ENCODE measurements at regions not wholly inside any gene's neighbourhood (a gene's known extent, or its start where the extent isn't known, plus 50 kb on each side); places are given as distances from the start of the nearest gene placed in this dataset.

- DNase-seq (ENCODE audit: low read depth) = no peak
Measured at GRCh38 chr16:54577651-54578128, 291.1 kb upstream of the IRX3 start.

DNA sequence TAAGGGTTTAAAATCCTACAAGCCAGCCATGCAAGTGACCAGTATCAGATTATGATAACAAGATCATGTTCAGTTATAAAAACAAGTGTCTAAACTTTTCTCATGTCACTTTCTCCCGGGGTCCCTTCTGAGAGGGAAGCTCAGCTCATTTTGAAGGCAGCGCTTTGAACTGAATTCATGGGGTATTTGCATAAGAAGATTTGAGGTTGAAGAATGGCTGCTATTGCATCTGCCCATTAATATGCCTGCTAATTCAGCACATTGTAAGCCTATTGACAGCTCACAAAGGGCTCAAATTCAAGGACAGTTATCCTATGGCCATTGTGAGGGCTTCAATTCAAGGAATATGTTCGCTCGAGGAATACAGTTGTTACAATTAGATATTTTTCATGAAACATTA is 290.2 kb upstream of the IRX3 start:
- no peak for DNase-seq (ENCODE audit: low read depth)

GRCh38 chr16:54568906-54569807 is 282.6 kb upstream of the IRX3 start:
- no peak for DNase-seq (ENCODE audit: low read depth)

DNA sequence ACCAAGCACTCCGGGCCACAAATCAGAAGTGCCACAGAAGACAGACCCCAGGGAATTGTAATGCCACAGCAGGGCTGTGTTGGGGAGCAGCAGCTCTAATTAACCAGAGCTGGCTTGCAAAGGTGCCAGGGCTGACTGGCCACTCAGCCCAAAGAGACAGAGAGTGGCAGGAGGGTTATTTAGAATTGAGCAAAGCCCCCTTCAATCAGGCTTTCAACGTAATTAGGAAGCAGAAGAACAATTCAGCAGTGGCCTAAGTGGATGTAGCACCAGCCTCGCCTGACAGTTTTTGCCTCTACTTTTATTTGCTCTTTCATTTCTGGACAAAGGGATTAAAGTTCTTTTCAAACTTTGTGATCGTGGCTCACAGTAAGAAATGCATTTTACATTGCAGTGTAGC is 278.3 kb upstream of the IRX3 start:
- no peak for DNase-seq (ENCODE audit: low read depth)

DNA sequence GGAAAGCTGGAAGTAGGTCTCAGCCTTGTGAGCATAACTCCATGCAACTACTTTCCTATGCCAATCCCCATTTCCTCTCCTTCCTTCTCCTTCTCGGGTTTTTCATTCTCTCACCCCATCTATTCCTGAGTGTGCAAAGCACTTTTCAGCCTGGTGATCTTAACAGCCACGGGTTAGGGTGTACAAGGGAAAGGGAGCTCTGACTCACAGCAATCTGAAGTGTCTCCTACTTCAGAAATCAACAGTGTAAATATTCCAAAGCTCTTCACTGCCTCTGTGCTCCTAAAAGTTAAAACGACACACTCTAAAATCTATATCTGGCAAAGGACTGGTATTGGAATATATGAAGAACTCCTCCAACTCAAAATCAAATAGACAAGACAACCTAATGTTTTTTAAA is 268.0 kb upstream of the IRX3 start:
- DNase-seq (ENCODE audit: low read depth) = no peak

GRCh38 chr16:54548281-54548680 is 261.7 kb upstream of the IRX3 start:
- no peak for DNase-seq (ENCODE audit: low read depth)

DNA sequence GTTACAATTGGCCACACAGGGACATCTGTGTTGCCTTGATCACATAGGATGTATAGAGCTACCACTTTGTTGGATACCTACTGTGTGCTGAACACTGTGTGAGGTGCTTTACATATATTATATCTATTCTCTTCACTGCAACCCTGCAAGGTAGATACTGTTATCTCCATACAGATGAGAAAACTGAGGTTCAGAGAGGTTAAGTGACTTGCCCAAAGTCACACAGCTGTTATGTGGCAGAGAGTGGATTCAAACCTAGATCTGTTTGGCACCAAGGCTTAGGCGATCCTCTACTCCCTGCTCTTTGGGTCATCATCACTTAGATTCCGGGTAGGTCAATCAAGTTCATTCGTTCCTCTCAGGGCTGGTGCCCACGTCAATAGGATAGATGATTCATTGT is 260.5 kb upstream of the IRX3 start:
- DNase-seq (ENCODE audit: low read depth) = no peak

DNA sequence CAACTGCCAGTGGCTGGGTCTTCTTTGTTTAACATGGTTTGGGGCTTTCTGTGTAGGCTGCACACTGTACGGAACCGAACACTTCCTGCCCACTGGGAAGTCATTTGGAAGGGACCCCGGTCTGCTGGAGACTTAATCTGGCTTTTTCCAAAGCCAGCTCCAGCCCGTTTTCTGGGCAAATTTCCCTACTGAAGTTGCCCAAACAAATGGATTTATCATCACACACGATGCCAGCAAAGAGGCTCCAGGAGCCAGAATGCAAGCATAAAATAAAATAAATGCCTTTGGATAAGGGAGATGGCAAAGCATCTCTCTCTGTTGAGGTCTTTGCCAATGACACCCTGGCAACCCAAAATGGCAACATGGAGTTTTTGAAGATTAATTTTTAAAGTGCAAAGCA is 259.9 kb upstream of the IRX3 start:
- DNase-seq (ENCODE audit: low read depth) = no peak

- no peak for DNase-seq (ENCODE audit: low read depth)
Measured at GRCh38 chr16:54545854-54546511, 259.4 kb upstream of the IRX3 start.

GRCh38 chr16:54544553-54545180 is 258.1 kb upstream of the IRX3 start:
- DNase-seq (ENCODE audit: low read depth) = no peak

DNA sequence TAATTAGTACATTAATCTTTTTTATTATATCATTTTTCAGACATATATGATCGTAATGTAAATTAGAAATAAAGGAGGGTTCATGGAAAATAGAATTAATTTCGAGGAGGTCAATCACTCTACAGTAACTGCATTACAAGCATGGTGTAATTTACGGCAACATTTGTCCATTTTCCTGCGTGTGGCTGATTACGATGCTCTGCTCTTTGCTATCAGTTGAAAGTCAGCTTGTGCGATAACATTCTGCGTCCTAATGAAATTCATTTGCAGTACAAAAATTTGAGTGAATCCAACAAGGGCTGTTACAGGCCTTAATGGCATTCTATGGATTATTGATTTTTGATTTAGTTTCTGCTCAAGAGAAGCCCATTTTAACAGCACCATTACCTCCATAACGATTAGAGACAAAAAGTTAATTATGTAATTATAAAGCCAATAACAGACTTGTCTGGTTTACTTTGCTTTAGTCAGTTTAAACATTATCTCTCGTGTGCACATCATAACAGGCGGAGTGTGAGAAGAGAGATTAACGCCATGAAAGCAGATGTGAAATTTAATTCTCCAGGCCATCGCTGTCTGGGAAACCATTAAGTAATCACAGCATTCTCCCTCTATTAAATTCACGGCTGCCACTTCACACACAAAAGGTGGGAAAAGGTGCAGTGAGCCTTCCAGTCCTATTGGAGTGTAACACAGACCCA is 256.4 kb upstream of the IRX3 start:
- no peak for DNase-seq (ENCODE audit: low read depth)

DNA sequence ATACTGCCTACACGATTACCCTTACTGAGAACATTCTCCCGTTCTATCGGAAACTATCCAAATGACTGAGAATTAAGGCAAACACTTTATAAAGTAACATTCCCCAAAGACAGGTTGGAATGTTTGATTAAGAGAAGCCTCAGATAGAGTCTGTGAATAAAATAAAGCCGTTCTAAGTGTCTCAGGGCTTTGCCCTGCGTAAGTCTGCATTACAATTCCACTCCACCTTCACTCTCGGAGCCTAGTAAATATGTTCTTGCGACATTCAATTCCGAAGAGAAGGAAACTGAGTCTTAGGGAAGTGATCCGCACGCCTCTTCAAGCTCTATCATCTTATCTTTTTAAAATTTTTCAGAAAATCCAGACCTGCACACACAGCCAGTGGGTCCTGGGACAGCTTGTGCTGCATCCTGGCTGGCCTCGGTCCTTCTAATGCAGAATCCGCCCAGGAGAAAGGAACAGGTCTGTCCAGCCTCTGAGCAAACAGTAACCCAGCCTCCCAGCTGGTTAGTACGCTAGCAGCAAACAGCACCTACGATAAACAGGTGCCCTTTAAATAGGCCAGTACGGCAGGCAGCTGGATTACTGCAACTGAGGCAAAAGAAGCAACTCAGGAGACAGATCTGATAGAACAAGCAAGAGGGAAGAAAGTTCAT is 254.1 kb upstream of the IRX3 start:
- DNase-seq (ENCODE audit: low read depth) = no peak

DNA sequence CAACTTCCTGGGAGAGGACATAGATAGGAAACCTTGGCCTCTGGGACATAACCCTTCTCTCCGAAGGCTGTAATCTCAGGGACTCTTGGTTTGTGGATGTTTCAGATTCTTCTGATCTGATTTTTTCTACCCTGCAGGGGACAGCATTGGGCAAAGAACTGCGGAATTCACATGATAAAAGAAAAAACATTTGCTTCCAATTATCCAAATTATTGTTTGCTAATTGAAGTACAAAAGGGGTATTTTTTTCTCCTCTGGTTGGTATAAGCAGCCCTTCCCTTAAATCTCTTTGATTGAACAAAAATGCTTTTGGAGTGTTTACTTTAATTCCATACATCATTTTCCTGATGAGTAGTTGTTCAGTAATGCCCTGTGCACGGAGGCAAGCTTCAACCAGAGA is 251.7 kb upstream of the IRX3 start:
- DNase-seq (ENCODE audit: low read depth) = no peak

- no peak for DNase-seq (ENCODE audit: low read depth)
Measured at GRCh38 chr16:54533856-54534490, 247.4 kb upstream of the IRX3 start.

DNA sequence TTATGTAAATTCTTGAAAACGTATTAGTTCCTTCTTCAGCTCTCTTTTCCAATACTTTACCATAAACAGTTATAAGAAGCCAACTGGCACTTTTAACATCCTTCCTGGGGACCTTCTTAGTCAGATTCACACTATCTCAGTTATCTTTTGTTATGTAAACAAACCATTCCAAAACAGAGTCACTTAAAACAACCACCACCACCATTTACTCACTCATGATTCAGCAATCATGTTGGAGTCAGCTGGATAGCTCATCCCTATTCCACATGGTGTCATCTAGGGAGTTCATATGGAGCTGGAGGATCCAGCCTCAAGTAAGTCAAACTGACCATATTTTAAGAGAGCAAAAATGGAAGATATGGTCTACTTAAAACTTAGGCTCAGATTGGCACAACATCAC is 240.3 kb upstream of the IRX3 start:
- DNase-seq (ENCODE audit: low read depth) = no peak

DNA sequence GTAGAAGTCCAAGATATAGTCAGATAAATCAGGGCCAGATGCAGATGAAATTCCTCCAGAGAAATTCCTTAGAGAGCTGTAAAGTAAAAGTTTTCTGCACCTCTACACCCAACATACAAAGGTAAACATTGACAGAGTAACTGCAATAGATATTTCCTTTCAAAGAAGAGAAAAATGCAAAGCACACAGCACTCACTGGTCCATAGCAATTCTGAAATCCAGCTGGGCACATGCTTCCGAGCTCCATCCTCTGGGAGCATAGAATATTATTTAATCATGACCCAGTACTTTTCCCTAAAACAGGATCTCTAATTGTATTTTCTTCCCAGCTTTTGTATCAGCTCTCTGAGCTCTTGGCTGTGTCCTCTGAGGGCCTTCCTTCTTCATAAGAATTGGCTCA is 239.5 kb upstream of the IRX3 start:
- no peak for DNase-seq (ENCODE audit: low read depth)

- DNase-seq (ENCODE audit: low read depth) = no peak
Measured at GRCh38 chr16:54525104-54525503, 238.5 kb upstream of the IRX3 start.

DNA sequence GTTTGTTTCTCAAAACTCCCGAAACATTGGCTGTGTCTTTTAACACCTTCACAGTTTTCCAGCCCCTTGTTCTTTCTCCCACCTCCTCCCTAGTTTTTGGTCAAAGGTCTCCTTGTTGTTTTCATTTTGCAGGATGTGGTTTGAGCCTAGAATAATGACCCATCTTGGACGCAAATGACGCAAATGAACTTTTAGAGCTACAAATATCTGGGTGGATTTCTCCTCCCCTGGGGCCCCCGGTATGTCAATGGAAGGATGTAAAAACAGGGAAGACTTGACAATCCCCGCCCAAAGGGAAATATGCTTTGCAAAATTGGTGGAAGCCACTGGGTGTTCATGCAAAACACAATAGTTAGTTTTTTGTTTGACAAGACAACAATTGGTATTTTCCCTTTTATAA is 236.0 kb upstream of the IRX3 start:
- no peak for DNase-seq (ENCODE audit: low read depth)

GRCh38 chr16:54521327-54521726 is 234.7 kb upstream of the IRX3 start:
- no peak for DNase-seq (ENCODE audit: low read depth)

- DNase-seq (ENCODE audit: low read depth) = no peak
Measured at GRCh38 chr16:54519161-54519695, 232.6 kb upstream of the IRX3 start.

DNA sequence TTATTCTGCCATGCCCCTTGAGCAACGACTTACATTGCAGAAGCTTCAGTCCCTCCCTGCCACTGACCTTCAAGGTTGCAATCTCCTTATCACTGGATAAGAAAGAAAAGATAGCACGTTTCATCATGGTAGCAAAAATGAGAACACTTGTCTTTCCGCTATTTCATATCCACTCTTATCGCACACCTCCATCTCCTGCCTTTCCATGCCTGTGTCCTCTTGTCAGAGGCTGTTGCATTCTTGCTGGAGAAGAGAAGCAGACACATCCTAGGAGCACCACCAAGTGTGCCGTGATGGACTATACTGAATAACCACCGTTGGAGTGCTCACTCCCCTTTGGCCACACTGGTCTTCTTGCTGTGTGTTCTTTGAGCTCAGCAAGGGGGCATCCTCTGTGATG is 230.6 kb upstream of the IRX3 start:
- DNase-seq (ENCODE audit: low read depth) = no peak
